Panc1 (cell line): ENCODE measurements at regions not wholly inside any gene's neighbourhood (a gene's known extent, or its start where the extent isn't known, plus 50 kb on each side); places are given as distances from the start of the nearest gene placed in this dataset.
"Not testable (repeated sequence)": the region's sequence is repeated elsewhere in the genome, so short reads cannot be mapped to it uniquely, and the experiment has no call there.

Experiments
- CTCF ChIP-seq: fragments of 450-650 bp; IDR thresholded peaks from 2 replicates; pipeline ENCODE4 v1.5.1; 2017; ENCODE audit warnings: mild to moderate bottlenecking
- POLR2AphosphoS5 ChIP-seq: IDR thresholded peaks from 2 replicates; pipeline ENCODE4 v1.6.1; 2012; ENCODE audit warnings: mild to moderate bottlenecking, low read depth, low read length, moderate library complexity
- TCF7L2 ChIP-seq: IDR thresholded peaks from 2 replicates; pipeline ENCODE4 v1.6.1; 2011; ENCODE audit warnings: mild to moderate bottlenecking, low read depth, low read length, inconsistent platforms

GRCh38 chr14:106004937-106005795 is 478.8 kb downstream of the TMEM121 start:
- not testable (repeated sequence) for TF ChIP-seq TCF7L2, POLR2AphosphoS5, CTCF
